ENCODE measurements at regions not wholly inside any gene's neighbourhood (a gene's known extent, or its start where the extent isn't known, plus 50 kb on each side); places are given as distances from the start of the nearest gene placed in this dataset.

DNA sequence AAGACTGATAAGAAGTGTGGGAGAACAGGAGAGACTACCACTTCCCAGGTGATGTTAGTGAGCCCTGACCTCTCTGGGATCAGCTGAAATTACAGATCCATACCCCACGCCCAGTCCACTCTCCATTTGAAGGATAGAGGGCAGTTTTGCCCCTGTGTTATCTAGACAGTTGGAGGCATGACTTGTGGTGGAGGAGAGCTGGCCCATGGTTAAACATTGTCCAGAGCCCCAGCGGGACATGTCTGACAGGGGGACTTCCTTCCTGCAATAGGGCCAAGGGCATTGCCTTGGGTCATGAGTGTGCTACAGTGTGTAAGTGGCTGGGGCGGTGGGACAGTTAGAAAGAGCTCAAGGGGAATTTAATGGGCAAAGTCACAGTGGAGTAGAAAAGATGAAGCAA lies 181.1 kb downstream of the MID1IP1 start:
- Histone ChIP-seq H3K4me1 (ENCODE audit: low read length) (no peaks in the 10 kb centered on the region), H3K4me2 (ENCODE audit: low read depth, low read length, poor library complexity, severe bottlenecking) (no peak overlapping the region), H3K9ac (ENCODE audit: low read length) (no peak overlapping the region), H2AFZ (ENCODE audit: low read length) (no peak overlapping the region), H3K9me2 (replicated peaks; ENCODE audit: insufficient read depth, low read length) (no peaks in the 10 kb centered on the region), H3K27ac (ENCODE audit: low read length) (no peak overlapping the region), H3K27me3 (ENCODE audit: low read length) (no peaks in the 10 kb centered on the region), H3K9me3 (ENCODE audit: low read length) (no peaks in the 10 kb centered on the region), H4K20me1 (ENCODE audit: insufficient read depth, low read depth, low read length) (no peaks in the 10 kb centered on the region), H3K79me2 (ENCODE audit: low read length) (no peaks in the 10 kb centered on the region), H3K4me3 (ENCODE audit: low read length) (no peak overlapping the region), H3K36me3 (ENCODE audit: insufficient read depth, low read length) (no peaks in the 10 kb centered on the region)
- DNase-seq = no peak

DNA sequence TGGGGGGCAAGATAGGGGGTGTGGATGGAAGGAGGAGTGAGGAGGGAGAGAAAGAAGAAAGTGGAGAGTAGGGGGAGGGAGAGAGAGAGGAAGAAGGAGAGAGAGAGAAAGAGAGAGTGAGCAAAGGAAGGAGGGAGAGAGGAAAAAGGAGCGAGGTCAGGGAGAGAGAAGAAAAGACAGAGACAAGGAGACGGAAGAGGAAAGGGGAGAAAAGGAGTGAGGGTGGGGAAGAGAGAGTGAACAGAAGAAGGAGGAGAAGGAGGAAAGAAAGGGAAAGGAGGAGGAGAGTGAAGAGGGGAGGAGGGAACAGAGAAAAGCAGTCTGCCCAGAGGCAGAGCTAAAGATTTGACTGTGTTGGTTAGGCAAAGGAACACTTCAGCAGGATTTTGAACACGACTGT lies 181.6 kb downstream of the MID1IP1 start:
- Histone ChIP-seq H3K27me3 (ENCODE audit: low read length) (no peaks in the 10 kb centered on the region), H4K20me1 (ENCODE audit: insufficient read depth, low read depth, low read length) (no peaks in the 10 kb centered on the region), H2AFZ (ENCODE audit: low read length) (no peak overlapping the region), H3K4me2 (ENCODE audit: low read depth, low read length, poor library complexity, severe bottlenecking) (no peak overlapping the region), H3K9ac (ENCODE audit: low read length) (no peak overlapping the region), H3K9me2 (replicated peaks; ENCODE audit: insufficient read depth, low read length) (no peaks in the 10 kb centered on the region), H3K27ac (ENCODE audit: low read length) (no peak overlapping the region), H3K4me3 (ENCODE audit: low read length) (no peak overlapping the region), H3K36me3 (ENCODE audit: insufficient read depth, low read length) (no peaks in the 10 kb centered on the region), H3K9me3 (ENCODE audit: low read length) (no peaks in the 10 kb centered on the region), H3K79me2 (ENCODE audit: low read length) (no peaks in the 10 kb centered on the region), H3K4me1 (ENCODE audit: low read length) (no peaks in the 10 kb centered on the region)
- no peak for DNase-seq

DNA sequence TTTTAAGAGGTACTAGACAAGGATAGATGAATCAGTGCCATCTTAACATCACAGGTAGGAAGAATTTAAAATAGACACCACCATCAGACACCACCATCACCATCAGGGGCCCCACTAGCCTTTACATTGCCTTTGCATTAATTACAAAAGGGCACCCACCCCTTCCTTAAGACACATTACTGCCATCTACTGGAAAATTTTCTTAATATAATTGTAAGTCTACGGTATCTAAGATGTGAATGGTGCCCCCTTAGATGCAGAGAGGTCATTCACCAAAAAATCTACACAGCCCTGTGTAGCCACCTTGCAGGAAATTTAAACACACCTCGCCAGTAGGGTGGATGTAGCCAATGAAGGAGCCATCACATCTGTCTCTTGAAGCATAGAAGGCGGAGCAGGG lies 184.1 kb downstream of the MID1IP1 start:
- Histone ChIP-seq H3K9me3 (ENCODE audit: low read length) (no peaks in the 10 kb centered on the region), H3K27ac (ENCODE audit: low read length) (no peak overlapping the region), H2AFZ (ENCODE audit: low read length) (no peak overlapping the region), H3K4me2 (ENCODE audit: low read depth, low read length, poor library complexity, severe bottlenecking) (no peak overlapping the region), H3K27me3 (ENCODE audit: low read length) (no peaks in the 10 kb centered on the region), H4K20me1 (ENCODE audit: insufficient read depth, low read depth, low read length) (no peaks in the 10 kb centered on the region), H3K79me2 (ENCODE audit: low read length) (no peaks in the 10 kb centered on the region), H3K9me2 (replicated peaks; ENCODE audit: insufficient read depth, low read length) (no peaks in the 10 kb centered on the region), H3K4me3 (ENCODE audit: low read length) (no peak overlapping the region), H3K36me3 (ENCODE audit: insufficient read depth, low read length) (no peaks in the 10 kb centered on the region), H3K4me1 (ENCODE audit: low read length) (no peaks in the 10 kb centered on the region), H3K9ac (ENCODE audit: low read length) (no peak overlapping the region)
- DNase-seq = peak; percentile 73

DNA sequence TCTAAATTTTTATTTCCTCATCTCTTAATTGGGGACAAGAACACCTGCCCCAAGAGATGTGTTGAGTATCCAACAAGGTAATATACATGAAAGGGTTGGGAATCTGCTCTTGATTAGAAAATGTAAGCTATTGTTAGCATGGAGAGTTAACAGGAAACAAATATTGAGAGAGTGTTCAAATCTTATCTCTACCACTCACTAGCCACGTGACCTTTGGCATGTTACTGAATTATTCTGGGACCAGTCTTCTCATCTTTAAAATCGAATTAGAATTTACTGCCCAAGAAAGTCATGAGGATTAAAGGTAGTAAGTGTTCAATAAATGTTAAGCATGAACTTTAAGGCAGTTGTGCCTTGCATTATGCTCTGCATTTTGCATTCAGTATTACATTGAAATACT lies 184.7 kb downstream of the MID1IP1 start:
- DNase-seq = no peak
- H3K27me3 ChIP-seq (ENCODE audit: low read length) = no peaks in the 10 kb centered on the region
- no peak overlapping the region for H3K4me2 ChIP-seq (ENCODE audit: low read depth, low read length, poor library complexity, severe bottlenecking)
- H3K9ac ChIP-seq (ENCODE audit: low read length) = no peak overlapping the region
- no peaks in the 10 kb centered on the region for H3K4me1 ChIP-seq (ENCODE audit: low read length)
- no peaks in the 10 kb centered on the region for H3K36me3 ChIP-seq (ENCODE audit: insufficient read depth, low read length)
- no peak overlapping the region for H2AFZ ChIP-seq (ENCODE audit: low read length)
- no peak overlapping the region for H3K27ac ChIP-seq (ENCODE audit: low read length)
- H3K4me3 ChIP-seq (ENCODE audit: low read length) = no peak overlapping the region
- no peaks in the 10 kb centered on the region for H3K79me2 ChIP-seq (ENCODE audit: low read length)
- H3K9me2 ChIP-seq (replicated peaks; ENCODE audit: insufficient read depth, low read length) = no peaks in the 10 kb centered on the region
- H3K9me3 ChIP-seq (ENCODE audit: low read length) = no peaks in the 10 kb centered on the region
- H4K20me1 ChIP-seq (ENCODE audit: insufficient read depth, low read depth, low read length) = no peaks in the 10 kb centered on the region

DNA sequence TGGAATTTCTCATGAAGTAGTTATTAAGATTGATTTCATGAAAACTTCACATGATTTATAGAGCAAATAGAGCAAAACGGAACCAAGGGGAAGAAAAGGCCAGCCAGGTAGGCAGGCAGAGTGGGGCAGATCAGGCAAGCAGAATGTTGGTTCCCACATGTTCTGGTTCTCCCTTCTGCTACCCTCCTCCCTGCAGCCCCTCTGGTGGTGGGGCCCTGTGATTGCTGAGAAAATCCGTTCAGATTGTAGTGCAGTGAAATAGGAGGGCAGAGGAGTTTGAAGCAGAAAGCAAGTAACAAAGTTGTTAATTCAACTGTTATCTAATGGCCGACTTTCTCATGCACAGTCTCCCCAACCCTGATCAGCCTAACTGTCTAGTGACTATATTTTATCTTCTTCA lies 185.3 kb downstream of the MID1IP1 start:
- no peaks in the 10 kb centered on the region for H3K9me2 ChIP-seq (replicated peaks; ENCODE audit: insufficient read depth, low read length)
- no peaks in the 10 kb centered on the region for H3K36me3 ChIP-seq (ENCODE audit: insufficient read depth, low read length)
- no peak overlapping the region for H3K27ac ChIP-seq (ENCODE audit: low read length)
- H3K4me3 ChIP-seq (ENCODE audit: low read length) = no peak overlapping the region
- no peaks in the 10 kb centered on the region for H3K79me2 ChIP-seq (ENCODE audit: low read length)
- H3K9me3 ChIP-seq (ENCODE audit: low read length) = no peaks in the 10 kb centered on the region
- DNase-seq = no peak
- no peak overlapping the region for H3K9ac ChIP-seq (ENCODE audit: low read length)
- H3K4me1 ChIP-seq (ENCODE audit: low read length) = no peaks in the 10 kb centered on the region
- H3K27me3 ChIP-seq (ENCODE audit: low read length) = no peaks in the 10 kb centered on the region
- H4K20me1 ChIP-seq (ENCODE audit: insufficient read depth, low read depth, low read length) = no peaks in the 10 kb centered on the region
- H3K4me2 ChIP-seq (ENCODE audit: low read depth, low read length, poor library complexity, severe bottlenecking) = no peak overlapping the region
- no peak overlapping the region for H2AFZ ChIP-seq (ENCODE audit: low read length)

DNA sequence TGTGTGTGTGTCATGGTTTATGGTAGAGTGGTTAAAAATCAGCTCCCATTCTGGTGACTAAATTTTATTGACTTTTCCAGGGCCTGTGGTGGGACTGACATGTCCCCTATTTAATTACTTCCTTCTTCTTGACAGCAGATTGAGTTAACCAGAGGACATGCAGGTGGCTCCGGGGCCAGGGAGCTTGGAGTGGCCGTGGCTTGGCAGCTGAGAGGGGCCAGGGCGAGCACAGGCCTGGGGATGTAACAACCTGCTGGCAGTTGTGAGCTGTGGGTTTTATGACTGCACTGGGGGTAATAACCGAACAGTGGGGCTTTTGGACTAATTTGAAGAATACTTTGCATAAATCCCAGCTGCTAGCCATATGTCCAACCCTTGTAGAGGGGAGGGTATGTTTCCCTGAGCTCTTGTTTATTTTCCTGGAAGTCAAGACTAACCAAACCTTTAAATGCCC lies 186.0 kb downstream of the MID1IP1 start:
- Histone ChIP-seq H3K4me3 (ENCODE audit: low read length) (no peak overlapping the region), H3K27ac (ENCODE audit: low read length) (no peak overlapping the region), H3K4me1 (ENCODE audit: low read length) (no peaks in the 10 kb centered on the region), H3K36me3 (ENCODE audit: insufficient read depth, low read length) (no peaks in the 10 kb centered on the region), H3K9me2 (replicated peaks; ENCODE audit: insufficient read depth, low read length) (no peaks in the 10 kb centered on the region), H3K79me2 (ENCODE audit: low read length) (no peaks in the 10 kb centered on the region), H4K20me1 (ENCODE audit: insufficient read depth, low read depth, low read length) (no peaks in the 10 kb centered on the region), H3K27me3 (ENCODE audit: low read length) (no peaks in the 10 kb centered on the region), H2AFZ (ENCODE audit: low read length) (no peak overlapping the region), H3K9ac (ENCODE audit: low read length) (no peak overlapping the region), H3K9me3 (ENCODE audit: low read length) (no peaks in the 10 kb centered on the region), H3K4me2 (ENCODE audit: low read depth, low read length, poor library complexity, severe bottlenecking) (no peak overlapping the region)
- DNase-seq = no peak

DNA sequence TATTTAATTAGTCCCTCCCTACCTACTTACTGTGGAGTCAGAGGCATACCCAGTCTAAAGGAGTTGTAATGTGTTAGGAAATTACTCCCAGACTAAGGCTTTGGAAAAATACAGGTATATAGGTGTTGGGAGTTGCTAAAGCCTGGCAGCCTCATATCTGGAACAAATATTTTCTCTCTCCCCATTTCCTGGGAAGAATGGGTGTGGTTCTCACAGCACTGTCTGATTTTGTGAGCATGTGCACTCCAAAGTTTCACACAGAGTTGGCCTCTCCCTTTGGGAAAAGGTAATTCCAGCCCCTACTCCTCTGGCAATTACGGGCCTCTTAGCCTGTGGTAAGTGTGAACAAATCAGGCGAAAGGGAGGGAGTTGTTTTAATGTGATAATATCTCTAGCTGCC lies 187.0 kb downstream of the MID1IP1 start:
- H3K27me3 ChIP-seq (ENCODE audit: low read length) = no peaks in the 10 kb centered on the region
- H3K4me3 ChIP-seq (ENCODE audit: low read length) = no peak overlapping the region
- H3K9me2 ChIP-seq (replicated peaks; ENCODE audit: insufficient read depth, low read length) = no peaks in the 10 kb centered on the region
- no peak overlapping the region for H3K9ac ChIP-seq (ENCODE audit: low read length)
- no peak overlapping the region for H2AFZ ChIP-seq (ENCODE audit: low read length)
- H3K4me2 ChIP-seq (ENCODE audit: low read depth, low read length, poor library complexity, severe bottlenecking) = no peak overlapping the region
- H3K79me2 ChIP-seq (ENCODE audit: low read length) = no peaks in the 10 kb centered on the region
- no peaks in the 10 kb centered on the region for H3K36me3 ChIP-seq (ENCODE audit: insufficient read depth, low read length)
- no peaks in the 10 kb centered on the region for H3K9me3 ChIP-seq (ENCODE audit: low read length)
- no peaks in the 10 kb centered on the region for H3K4me1 ChIP-seq (ENCODE audit: low read length)
- H3K27ac ChIP-seq (ENCODE audit: low read length) = no peak overlapping the region
- no peak for DNase-seq
- no peaks in the 10 kb centered on the region for H4K20me1 ChIP-seq (ENCODE audit: insufficient read depth, low read depth, low read length)

DNA sequence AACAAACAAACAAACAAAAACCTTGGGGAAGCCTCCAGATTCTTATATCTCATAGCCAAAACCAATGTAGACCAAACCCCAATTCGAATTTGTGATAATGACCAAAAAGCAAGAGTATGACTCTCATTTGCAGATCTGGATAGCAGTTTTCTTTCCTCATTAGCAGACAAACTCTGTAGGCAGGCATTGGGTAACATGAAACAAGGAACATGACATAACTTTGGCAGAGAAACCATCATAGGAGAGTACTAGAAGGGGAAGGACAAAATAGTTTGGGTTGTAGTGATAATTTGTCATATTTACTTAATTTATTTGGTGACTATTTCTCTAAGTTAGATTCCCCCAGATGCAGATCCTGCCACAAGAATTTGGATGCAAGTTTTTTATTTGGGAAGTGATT lies 187.8 kb downstream of the MID1IP1 start:
- DNase-seq = no peak
- no peaks in the 10 kb centered on the region for H3K27me3 ChIP-seq (ENCODE audit: low read length)

More for the DNA sequence above, 187.8 kb downstream of the MID1IP1 start:
- H3K79me2 ChIP-seq (ENCODE audit: low read length) = no peaks in the 10 kb centered on the region
- H3K9ac ChIP-seq (ENCODE audit: low read length) = no peak overlapping the region
- H3K36me3 ChIP-seq (ENCODE audit: insufficient read depth, low read length) = no peaks in the 10 kb centered on the region
- H3K4me2 ChIP-seq (ENCODE audit: low read depth, low read length, poor library complexity, severe bottlenecking) = no peak overlapping the region
- H4K20me1 ChIP-seq (ENCODE audit: insufficient read depth, low read depth, low read length) = no peaks in the 10 kb centered on the region
- H3K9me2 ChIP-seq (replicated peaks; ENCODE audit: insufficient read depth, low read length) = 0 out of 2 replicates have a peak, but pooled peaks cover 3% of the 10 kb centered on the region
- no peak overlapping the region for H3K4me3 ChIP-seq (ENCODE audit: low read length)
- no peaks in the 10 kb centered on the region for H3K9me3 ChIP-seq (ENCODE audit: low read length)
- no peaks in the 10 kb centered on the region for H3K4me1 ChIP-seq (ENCODE audit: low read length)
- no peak overlapping the region for H3K27ac ChIP-seq (ENCODE audit: low read length)
- no peak overlapping the region for H2AFZ ChIP-seq (ENCODE audit: low read length)

All from Karpas-422 (cell line).